Kidney (tissue), 13 donors: ENCODE measurements at regions not wholly inside any gene's neighbourhood (a gene's known extent, or its start where the extent isn't known, plus 50 kb on each side); places are given as distances from the start of the nearest gene placed in this dataset.

Experiments
- DNase-seq, 5 donors: peaks; one replicate each; pipeline ENCODE4 v3.0.0-alpha.2; 2013 to 2020
- FAIRE-seq: peaks from 2 replicates; lab custom pipeline; 2012; peaks lifted over from hg19 to GRCh38; lab: Jason Lieb, UNC
- H3K27ac ChIP-seq, 2 donors: one replicate each; pipeline ENCODE4 v1.7.0; 2013; ENCODE audit warnings: low read depth in 2 of 2, low read length in 2 of 2, inconsistent platforms in 1 of 2
- H3K27me3 ChIP-seq: one replicate; pipeline ENCODE4 v1.7.1; 2013; ENCODE audit warnings: low read length, inconsistent platforms; ENCODE audit not compliant: control insufficient read depth, insufficient read depth
- H3K36me3 ChIP-seq, 3 donors: one replicate each; pipeline versions ENCODE4 v1.7.0 to v1.7.1; 2013; ENCODE audit warnings: low read length in 3 of 3, control low read depth in 1 of 3, inconsistent platforms in 1 of 3; ENCODE audit not compliant: insufficient read depth in 3 of 3, control insufficient read depth in 2 of 3
- H3K4me1 ChIP-seq, 3 donors: one replicate each; pipeline versions ENCODE4 v1.7.0 to v1.7.1; 2013; ENCODE audit warnings: low read length in 3 of 3, inconsistent platforms in 1 of 3, low read depth in 1 of 3; ENCODE audit not compliant: control insufficient read depth in 2 of 3, insufficient read depth in 2 of 3
- H3K4me3 ChIP-seq, 3 donors: one replicate each; pipeline versions ENCODE4 v1.7.0 to v1.8.1; 2013; ENCODE audit warnings: low read length in 3 of 3, control low read depth in 1 of 3, inconsistent platforms in 1 of 3
- H3K9ac ChIP-seq, 3 donors: one replicate each; pipeline versions ENCODE4 v1.7.0 to v1.7.1; 2013; ENCODE audit warnings: low read length in 3 of 3, control low read depth in 1 of 3, inconsistent platforms in 1 of 3
- H3K9me3 ChIP-seq, 3 donors: one replicate each; pipeline versions ENCODE4 v1.7.0 to v1.7.1; 2013; ENCODE audit warnings: low read length in 3 of 3, control low read depth in 1 of 3, inconsistent platforms in 1 of 3; ENCODE audit not compliant: control insufficient read depth in 2 of 3, insufficient read depth in 1 of 3
- CTCF ChIP-seq: IDR thresholded peaks from 3 replicates; pipeline ENCODE4 v1.5.1; 2012; ENCODE audit warnings: mild to moderate bottlenecking, moderate library complexity, borderline replicate concordance; ENCODE audit not compliant: insufficient read depth; ENCODE audit errors: extremely low read depth
- intact Hi-C: fragments of 100-400 bp; cut with DNase I; formaldehyde crosslinking; loops from one replicate; pipeline ENCODE4 v1.11.1; 2022
- donor health status: control.
- donor health status: control.
- donor health status: control.
- donor health status: control.
- donor health status: control.
- donor health status: DM: yes; HTN: yes; CAD: no.
- donor health status: Normal renal cell carcinoma (clear cell type).

GRCh38 chr12:92597997-92598396 lies 104.8 kb upstream of the PLEKHG7 start:
- TF ChIP-seq CTCF = no peak
- Histone ChIP-seq H3K4me3 (no peak overlapping the region), H3K27me3 (no peaks in the 10 kb centered on the region), H3K27ac (no peak overlapping the region), H3K4me1 (peaks cover 0 to 2% (median 0%) of the 10 kb centered on the region in 3 donors), H3K9ac (no peak overlapping the region), H3K36me3 (no peaks in the 10 kb centered on the region), H3K9me3 (peaks cover 0 to 4% (median 0%) of the 10 kb centered on the region in 3 donors)
- intact Hi-C loops = no loop called here
- FAIRE-seq = no peak
- no peak for DNase-seq

- H3K36me3 ChIP-seq = no peaks in the 10 kb centered on the region
- FAIRE-seq (no peak), DNase-seq (no peak)
- TF ChIP-seq CTCF = no peak
- H3K4me3 ChIP-seq = no peak overlapping the region
- H3K4me1 ChIP-seq = peaks cover 0 to 2% (median 0%) of the 10 kb centered on the region in 3 donors
- H3K27ac ChIP-seq = no peak overlapping the region
- peaks cover 0 to 4% (median 0%) of the 10 kb centered on the region in 3 donors for H3K9me3 ChIP-seq
- no peaks in the 10 kb centered on the region for H3K27me3 ChIP-seq
- no peak overlapping the region for H3K9ac ChIP-seq
- intact Hi-C loops = no loop called here
Observed at GRCh38 chr12:92597118-92597517, 105.7 kb upstream of the PLEKHG7 start.

GRCh38 chr12:92596383-92596782 lies 106.4 kb upstream of the PLEKHG7 start:
- Histone ChIP-seq H3K9me3 (peaks cover 0 to 4% (median 0%) of the 10 kb centered on the region in 3 donors), H3K4me3 (no peak overlapping the region), H3K36me3 (no peaks in the 10 kb centered on the region), H3K27ac (no peak overlapping the region), H3K27me3 (no peaks in the 10 kb centered on the region), H3K4me1 (peaks cover 0 to 2% (median 0%) of the 10 kb centered on the region in 3 donors), H3K9ac (no peak overlapping the region)
- intact Hi-C loops = no loop called here
- DNase-seq (no peak), FAIRE-seq (no peak)
- no peak for TF ChIP-seq CTCF

- Histone ChIP-seq H3K9me3 (peaks cover 0 to 4% (median 0%) of the 10 kb centered on the region in 3 donors), H3K4me3 (no peak overlapping the region), H3K36me3 (no peaks in the 10 kb centered on the region), H3K27ac (no peak overlapping the region), H3K4me1 (peaks cover 0 to 2% (median 0%) of the 10 kb centered on the region in 3 donors), H3K27me3 (no peaks in the 10 kb centered on the region), H3K9ac (no peak overlapping the region)
- FAIRE-seq = no peak
- intact Hi-C loops = no loop called here
- DNase-seq = no peak
- no peak for TF ChIP-seq CTCF
Observed at GRCh38 chr12:92595663-92596062, 107.1 kb upstream of the PLEKHG7 start.
